Gastrocnemius medialis (tissue), 4 donors: ENCODE measurements at regions not wholly inside any gene's neighbourhood (a gene's known extent, or its start where the extent isn't known, plus 50 kb on each side); places are given as distances from the start of the nearest gene placed in this dataset.

ENCODE experiments used
- ATAC-seq, 2 donors: fragments of 150-250 bp; one replicate each; pipeline ENCODE4 v1.9.1; 2016
- DNase-seq, 2 donors: peaks; one replicate each; pipeline ENCODE4 v3.0.0-alpha.2; 2019
- H3K27ac ChIP-seq, 4 donors: fragments of 200-600 bp; sonication (generic); 1 replicate in 1 of 4; 2 replicates in 3 of 4; pipeline ENCODE4 v1.5.1; 2016 to 2018; ENCODE audit warnings: mild to moderate bottlenecking in 2 of 4, moderate library complexity in 1 of 4
- H3K27me3 ChIP-seq, 3 donors: fragments of 200-600 bp; sonication (generic) in 2 of 3; 1 replicate in 1 of 3; 2 replicates in 2 of 3; pipeline versions ENCODE4 v1.5.1 to v1.6.0; 2016 to 2019; ENCODE audit warnings: mild to moderate bottlenecking in 1 of 3, moderate library complexity in 1 of 3
- H3K36me3 ChIP-seq, 2 donors: fragments of 200-600 bp; sonication (generic) in 1 of 2; one replicate each; pipeline ENCODE4 v1.5.1; 2017 to 2018
- H3K4me1 ChIP-seq, 2 donors: fragments of 200-600 bp; sonication (generic) in 1 of 2; one replicate each; pipeline ENCODE4 v1.5.1; 2016 to 2017; ENCODE audit warnings: mild to moderate bottlenecking in 2 of 2
- H3K4me3 ChIP-seq, 4 donors: fragments of 200-600 bp; sonication (generic) in 3 of 4; 1 replicate in 1 of 4; 2 replicates in 3 of 4; pipeline ENCODE4 v1.5.1; 2016 to 2019; ENCODE audit warnings: mild to moderate bottlenecking in 2 of 4
- H3K9me3 ChIP-seq, 3 donors: fragments of 200-600 bp; sonication (generic) in 2 of 3; 1 replicate in 1 of 3; 2 replicates in 2 of 3; pipeline ENCODE4 v1.5.1; 2016 to 2019
- CTCF ChIP-seq, 5 experiments: fragments of 450-650 bp in 3 of 5; fragments of 200-600 bp in 2 of 5; sonication (generic) in 2 of 5; IDR thresholded peaks in 4 of 5; conservative IDR thresholded peaks in 1 of 5; 1 replicate in 4 of 5; 2 replicates in 1 of 5; pipeline ENCODE4 v1.5.1; 2016 to 2019; ENCODE audit warnings: antibody characterized with exemption in 5 of 5, mild to moderate bottlenecking in 3 of 5, moderate library complexity in 3 of 5
- POLR2A ChIP-seq, 2 donors: fragments of 450-650 bp; IDR thresholded peaks; one replicate each; pipeline ENCODE4 v1.6.1; 2017; ENCODE audit warnings: antibody characterized with exemption in 2 of 2, mild to moderate bottlenecking in 2 of 2, moderate library complexity in 2 of 2
- in situ Hi-C, 4 donors: fragments of 200-750 bp; cut with MboI; loops; one replicate each; pipeline versions ENCODE4 v1.15.0 to v1.8.0; 2017; ENCODE audit warnings: low sequenced_read_pairs in 4 of 4
- intact Hi-C: fragments of 100-400 bp; cut with DNase I; formaldehyde crosslinking; loops from one replicate; pipeline ENCODE4 v1.15.1; 2023; ENCODE audit warnings: low total_unique reads

GRCh38 chr20:43789593-43789992 is 62.8 kb upstream of the GTSF1L start:
- Histone ChIP-seq H3K36me3 (no peaks in the 10 kb centered on the region), H3K9me3 (no peaks in the 10 kb centered on the region), H3K4me1 (no peaks in the 10 kb centered on the region), H3K4me3 (no peak overlapping the region), H3K27ac (no peak overlapping the region), H3K27me3 (no peaks in the 10 kb centered on the region)
- DNase-seq, result no peak
- ATAC-seq, result no peak
- TF ChIP-seq CTCF (IDR thresholded peaks at IDR 0.05 in 4 of 5, conservative IDR thresholded peaks at IDR 0.05 in 1 of 5), result no peak
- TF ChIP-seq POLR2A (IDR thresholded peaks at IDR 0.05), result no peak
- intact Hi-C loops, result no loop called here
- in situ Hi-C loops, result no loop called here

DNA sequence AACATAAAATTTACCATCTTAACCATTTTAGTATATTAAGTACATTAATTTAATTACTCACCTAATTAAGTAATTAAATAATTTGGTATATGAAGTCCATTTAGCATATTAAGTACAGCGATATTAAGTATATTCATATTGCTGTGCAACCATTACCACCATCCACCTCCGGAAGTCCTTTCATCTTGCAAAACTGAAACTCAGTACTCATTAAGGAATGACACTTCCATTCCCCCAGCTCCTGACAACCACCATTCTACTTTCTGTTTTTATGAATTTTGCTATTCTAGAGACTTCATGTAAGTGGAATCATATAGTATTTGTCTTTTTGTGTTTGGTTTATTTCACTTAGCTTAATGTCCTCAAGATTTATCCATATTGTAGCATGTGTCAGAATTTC is 61.1 kb upstream of the GTSF1L start:
- Histone ChIP-seq H3K27me3 (no peaks in the 10 kb centered on the region), H3K9me3 (no peaks in the 10 kb centered on the region), H3K36me3 (no peaks in the 10 kb centered on the region), H3K4me3 (no peak overlapping the region), H3K4me1 (no peaks in the 10 kb centered on the region), H3K27ac (no peak overlapping the region)
- ATAC-seq (no peak), DNase-seq (no peak)
- in situ Hi-C loops, result no loop called here
- intact Hi-C loops, result no loop called here
- TF ChIP-seq CTCF (IDR thresholded peaks at IDR 0.05 in 4 of 5, conservative IDR thresholded peaks at IDR 0.05 in 1 of 5) (no peak), POLR2A (IDR thresholded peaks at IDR 0.05) (no peak)

DNA sequence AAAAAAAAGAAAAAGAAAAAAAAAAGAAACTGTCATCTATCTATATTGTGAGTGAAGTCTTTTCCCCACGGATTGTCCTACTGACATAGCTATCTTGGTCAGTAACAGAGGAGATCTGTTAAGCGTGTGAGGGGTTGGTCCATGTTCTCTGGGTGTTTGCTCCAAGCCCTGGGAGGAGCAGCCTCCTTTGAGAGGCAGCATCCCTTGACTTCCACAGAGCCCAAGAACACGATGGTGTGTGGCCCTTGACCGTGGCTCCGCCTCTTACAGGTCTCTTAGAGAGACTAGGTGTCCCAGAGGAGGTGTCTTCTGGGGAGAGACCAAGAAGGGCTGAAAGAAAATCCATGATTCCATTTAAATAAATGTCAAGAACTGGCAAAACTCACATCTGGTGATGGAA is 60.1 kb upstream of the GTSF1L start:
- no peaks in the 10 kb centered on the region for H3K36me3 ChIP-seq
- no peak for DNase-seq
- no peaks in the 10 kb centered on the region for H3K27me3 ChIP-seq
- H3K27ac ChIP-seq, result no peak overlapping the region
- no peak for ATAC-seq
- H3K4me3 ChIP-seq, result no peak overlapping the region
- TF ChIP-seq POLR2A (IDR thresholded peaks at IDR 0.05), result no peak
- TF ChIP-seq CTCF (IDR thresholded peaks at IDR 0.05 in 4 of 5, conservative IDR thresholded peaks at IDR 0.05 in 1 of 5), result no peak
- intact Hi-C loops, result no loop called here
- no peaks in the 10 kb centered on the region for H3K4me1 ChIP-seq
- in situ Hi-C loops, result no loop called here
- no peaks in the 10 kb centered on the region for H3K9me3 ChIP-seq

DNA sequence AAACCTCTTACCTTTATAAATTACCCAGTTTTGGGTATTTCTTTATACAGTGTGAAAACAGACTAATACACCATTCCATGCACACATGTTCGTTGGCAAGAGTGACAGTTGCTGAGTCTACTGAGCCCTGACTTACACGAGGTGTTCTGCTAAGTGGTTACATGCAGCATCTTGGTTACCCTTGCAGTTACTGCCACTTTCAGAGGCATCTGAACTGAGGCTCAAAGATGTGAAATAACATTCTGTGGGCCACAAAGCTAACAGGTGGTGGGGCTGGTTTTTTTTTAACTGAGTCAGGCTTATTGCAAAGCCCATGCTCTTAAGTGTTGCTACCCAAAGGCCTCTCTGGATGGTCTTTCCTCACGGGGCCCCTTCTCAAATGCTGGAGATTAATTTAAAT is 54.4 kb upstream of the GTSF1L start:
- H3K4me3 ChIP-seq, result no peak overlapping the region
- intact Hi-C loops (no loop called here), in situ Hi-C loops (no loop called here)
- no peaks in the 10 kb centered on the region for H3K36me3 ChIP-seq
- H3K27ac ChIP-seq, result no peak overlapping the region
- no peaks in the 10 kb centered on the region for H3K4me1 ChIP-seq
- no peak for TF ChIP-seq POLR2A (IDR thresholded peaks at IDR 0.05)
- no peak for TF ChIP-seq CTCF (IDR thresholded peaks at IDR 0.05 in 4 of 5, conservative IDR thresholded peaks at IDR 0.05 in 1 of 5)
- DNase-seq, result no peak
- peaks cover 0 to 3% (median 0%) of the 10 kb centered on the region in 3 donors for H3K9me3 ChIP-seq
- ATAC-seq, result no peak
- H3K27me3 ChIP-seq, result no peaks in the 10 kb centered on the region

DNA sequence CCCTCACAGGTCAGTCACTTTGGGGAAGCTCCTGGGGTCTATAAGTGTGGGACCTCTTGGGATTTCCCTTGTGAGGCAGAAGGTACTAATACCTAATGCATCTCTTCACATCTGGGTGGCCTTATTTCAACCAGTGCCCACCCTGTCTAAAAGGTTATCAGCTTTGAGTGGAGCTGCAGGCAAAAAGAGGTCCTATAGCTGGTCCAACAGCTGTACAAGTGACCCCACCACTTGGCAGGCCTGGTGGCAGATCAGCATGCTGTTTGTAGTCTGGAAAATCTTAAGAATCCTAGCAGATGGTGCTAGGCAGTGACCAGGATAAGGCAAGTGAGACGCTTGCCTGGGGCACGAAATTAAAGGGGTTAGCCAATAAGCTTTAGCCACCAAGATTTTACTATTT is 51.6 kb upstream of the GTSF1L start:
- no peaks in the 10 kb centered on the region for H3K27me3 ChIP-seq
- intact Hi-C loops (no loop called here), in situ Hi-C loops (no loop called here)
- ATAC-seq (no peak), DNase-seq (no peak)
- H3K27ac ChIP-seq, result no peak overlapping the region
- no peak overlapping the region for H3K4me3 ChIP-seq
- H3K4me1 ChIP-seq, result no peaks in the 10 kb centered on the region
- H3K36me3 ChIP-seq, result no peaks in the 10 kb centered on the region
- peaks cover 0 to 3% (median 0%) of the 10 kb centered on the region in 3 donors for H3K9me3 ChIP-seq
- TF ChIP-seq CTCF (IDR thresholded peaks at IDR 0.05 in 4 of 5, conservative IDR thresholded peaks at IDR 0.05 in 1 of 5) (no peak), POLR2A (IDR thresholded peaks at IDR 0.05) (no peak)
